GM19035 (cell line): ENCODE measurements at regions not wholly inside any gene's neighbourhood (a gene's known extent, or its start where the extent isn't known, plus 50 kb on each side); places are given as distances from the start of the nearest gene placed in this dataset.
"Not testable (repeated sequence)": the region's sequence is repeated elsewhere in the genome, so short reads cannot be mapped to it uniquely, and the experiment has no call there.

Experiments used
- ATAC-seq: cut with Tn5 transposase; IDR thresholded peaks from one replicate; pipeline ENCODE4 v1.9.1; 2021; ENCODE audit not compliant: unreplicated experiment

GRCh38 chr18:75863696-75864095 lies 436.2 kb upstream of the SMIM21 start:
- ATAC-seq, result no peak

GRCh38 chr18:75862458-75862857 lies 435.0 kb upstream of the SMIM21 start:
- no peak for ATAC-seq

GRCh38 chr18:75860166-75860565 lies 432.7 kb upstream of the SMIM21 start:
- ATAC-seq, result no peak

GRCh38 chr18:75859533-75859932 lies 432.0 kb upstream of the SMIM21 start:
- ATAC-seq, result no peak

GRCh38 chr18:75858754-75859153 lies 431.3 kb upstream of the SMIM21 start:
- no peak for ATAC-seq

GRCh38 chr18:75857558-75857957 lies 430.1 kb upstream of the SMIM21 start:
- no peak for ATAC-seq

GRCh38 chr18:75854808-75855207 lies 427.3 kb upstream of the SMIM21 start:
- no peak for ATAC-seq

GRCh38 chr18:75854174-75854573 lies 426.7 kb upstream of the SMIM21 start:
- ATAC-seq, result no peak

- no peak for ATAC-seq
These were observed 418.8 kb upstream of the SMIM21 start for GRCh38 chr18:75846321-75846720.

GRCh38 chr18:75845413-75845812 lies 417.9 kb upstream of the SMIM21 start:
- ATAC-seq, result no peak

GRCh38 chr18:75844146-75844545 lies 416.6 kb upstream of the SMIM21 start:
- ATAC-seq, result no peak

GRCh38 chr18:75840131-75840530 lies 412.6 kb upstream of the SMIM21 start:
- ATAC-seq, result no peak

- not testable (repeated sequence) for ATAC-seq
These were observed 412.2 kb upstream of the SMIM21 start for GRCh38 chr18:75839686-75840085.

- ATAC-seq, result no peak
These were observed 411.5 kb upstream of the SMIM21 start for GRCh38 chr18:75839041-75839440.

- ATAC-seq, result no peak
These were observed 409.8 kb upstream of the SMIM21 start for GRCh38 chr18:75837316-75837715.

GRCh38 chr18:75836516-75836915 lies 409.0 kb upstream of the SMIM21 start:
- no peak for ATAC-seq

- no peak for ATAC-seq
These were observed 404.5 kb upstream of the SMIM21 start for GRCh38 chr18:75831960-75832359.

- no peak for ATAC-seq
These were observed 403.3 kb upstream of the SMIM21 start for GRCh38 chr18:75830828-75831227.

GRCh38 chr18:75829091-75829490 lies 401.6 kb upstream of the SMIM21 start:
- ATAC-seq, result no peak

- ATAC-seq, result no peak
These were observed 400.9 kb upstream of the SMIM21 start for GRCh38 chr18:75828379-75828778.

- ATAC-seq, result no peak
These were observed 400.3 kb upstream of the SMIM21 start for GRCh38 chr18:75827751-75828287.

GRCh38 chr18:75824661-75825060 lies 397.2 kb upstream of the SMIM21 start:
- no peak for ATAC-seq

GRCh38 chr18:75823471-75823870 lies 396.0 kb upstream of the SMIM21 start:
- no peak for ATAC-seq

- ATAC-seq, result no peak
These were observed 390.9 kb upstream of the SMIM21 start for GRCh38 chr18:75818383-75818782.
